ENCODE measurements at regions not wholly inside any gene's neighbourhood (a gene's known extent, or its start where the extent isn't known, plus 50 kb on each side); places are given as distances from the start of the nearest gene placed in this dataset.

- DNase-seq (no peak), ATAC-seq (no peak)
- Histone ChIP-seq H3K36me3 (ENCODE audit: low read depth) (no peaks in the 10 kb centered on the region), H3K4me3 (no peak overlapping the region), H3K9me3 (no peaks in the 10 kb centered on the region), H3K4me1 (ENCODE audit: low read depth) (no peaks in the 10 kb centered on the region)
- intact Hi-C loops (cut with DNase I, micrococcal nuclease), result no loop called here
- TF ChIP-seq CTCF (IDR thresholded peaks at IDR 0.05), result no peak
Observed at GRCh38 chr3:170780471-170780870, 89.5 kb downstream of the RPL22L1 start.

- intact Hi-C loops (cut with DNase I, micrococcal nuclease), result no loop called here
- DNase-seq, result no peak
- Histone ChIP-seq H3K4me3 (no peak overlapping the region), H3K36me3 (ENCODE audit: low read depth) (no peaks in the 10 kb centered on the region), H3K4me1 (ENCODE audit: low read depth) (no peaks in the 10 kb centered on the region), H3K9me3 (no peaks in the 10 kb centered on the region)
- no peak for ATAC-seq
- TF ChIP-seq CTCF (IDR thresholded peaks at IDR 0.05), result no peak
Observed at GRCh38 chr3:170778240-170779217, 91.5 kb downstream of the RPL22L1 start.

DNA sequence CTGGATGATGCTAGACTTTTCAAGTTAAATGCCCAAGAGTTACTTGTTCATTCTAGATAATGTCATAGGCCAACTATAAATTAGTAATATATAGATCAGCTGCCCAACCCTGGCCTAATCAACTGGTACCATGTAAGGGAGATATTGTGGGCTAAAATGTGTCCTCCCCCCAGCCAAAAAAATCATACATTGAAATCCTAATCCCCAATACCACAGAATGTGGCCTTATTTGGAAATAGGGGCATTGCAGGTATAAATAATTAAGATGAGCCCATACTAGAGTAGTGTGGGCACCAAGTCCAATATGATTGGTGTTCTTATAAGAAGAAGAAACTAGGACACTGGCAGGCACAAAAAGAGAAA is 92.5 kb downstream of the RPL22L1 start:
- Histone ChIP-seq H3K9me3 (no peaks in the 10 kb centered on the region), H3K4me3 (no peak overlapping the region), H3K36me3 (ENCODE audit: low read depth) (no peaks in the 10 kb centered on the region), H3K4me1 (ENCODE audit: low read depth) (no peaks in the 10 kb centered on the region)
- intact Hi-C loops (cut with DNase I, micrococcal nuclease), result no loop called here
- no peak for DNase-seq
- no peak for ATAC-seq
- no peak for TF ChIP-seq CTCF (IDR thresholded peaks at IDR 0.05)

DNA sequence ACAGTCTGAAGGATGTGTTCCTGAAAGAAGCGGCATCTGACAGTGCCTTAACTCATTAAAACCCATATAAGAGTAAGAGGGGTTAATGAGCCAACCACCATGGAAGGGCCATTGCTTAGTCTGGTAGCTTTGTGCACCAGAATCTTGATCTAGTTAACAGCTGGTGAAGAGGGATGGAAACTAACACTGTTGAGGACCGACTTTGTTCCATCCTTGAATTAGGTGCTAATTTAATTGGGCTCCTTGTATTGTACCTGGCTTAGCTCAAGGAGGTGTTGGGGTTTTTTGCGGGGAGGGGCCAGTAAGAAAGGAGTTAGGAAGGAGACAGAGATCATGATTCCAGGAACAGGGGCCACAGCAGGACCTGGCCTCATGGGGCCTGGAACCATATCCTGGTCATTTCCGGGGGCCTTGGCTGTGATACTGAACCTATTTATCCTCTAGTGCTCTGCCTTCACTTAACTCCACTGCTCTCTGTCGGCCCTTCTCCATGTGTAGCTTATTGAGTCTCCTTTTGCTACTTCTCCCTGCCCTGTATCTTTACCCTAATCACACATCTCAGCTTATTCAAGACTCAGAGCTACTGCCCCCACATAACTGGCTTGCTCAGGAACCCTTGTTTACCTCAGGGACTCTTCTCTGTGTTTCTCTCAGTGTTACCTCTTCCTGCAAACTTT is 93.0 kb downstream of the RPL22L1 start:
- DNase-seq (no peak), ATAC-seq (no peak)
- intact Hi-C loops (cut with DNase I, micrococcal nuclease), result no loop called here
- Histone ChIP-seq H3K9me3 (no peaks in the 10 kb centered on the region), H3K4me1 (ENCODE audit: low read depth) (no peaks in the 10 kb centered on the region), H3K36me3 (ENCODE audit: low read depth) (no peaks in the 10 kb centered on the region), H3K4me3 (no peak overlapping the region)
- no peak for TF ChIP-seq CTCF (IDR thresholded peaks at IDR 0.05)

DNA sequence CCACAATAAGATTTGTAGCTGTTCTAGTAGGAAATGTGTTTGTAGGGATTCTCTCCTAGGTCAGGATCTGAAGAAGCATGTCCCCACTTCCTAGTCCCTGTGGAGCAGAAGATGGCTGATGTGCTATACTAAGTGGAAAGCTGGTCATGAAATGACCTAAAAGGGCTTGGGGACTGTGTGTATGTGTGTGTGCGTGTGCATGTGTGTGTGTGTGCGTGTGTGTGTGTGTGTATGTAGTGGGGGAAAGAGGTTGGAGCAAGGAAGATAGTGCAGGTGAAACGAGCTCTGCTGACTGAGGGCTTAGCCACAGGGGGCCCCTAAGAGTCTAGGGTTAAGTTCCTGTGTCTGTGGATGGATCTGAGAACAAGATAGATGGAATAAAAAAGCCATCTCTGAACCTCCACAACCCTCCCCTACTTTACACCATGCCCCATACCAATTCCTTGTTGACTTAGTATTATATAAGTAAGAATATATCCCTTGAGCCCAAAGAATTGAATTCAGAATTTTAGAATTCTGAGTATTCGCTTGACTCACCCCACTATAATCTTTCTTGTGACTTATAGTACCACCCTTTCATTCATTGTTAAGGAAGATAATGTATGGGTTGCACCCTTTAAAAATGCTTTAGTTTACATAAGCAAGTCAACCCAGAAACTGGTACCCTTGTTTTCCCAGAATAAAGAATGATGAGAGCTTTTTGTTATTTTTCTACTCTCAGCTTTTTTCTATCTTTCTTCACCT is 96.1 kb downstream of the RPL22L1 start:
- ATAC-seq, result no peak
- Histone ChIP-seq H3K36me3 (ENCODE audit: low read depth) (no peaks in the 10 kb centered on the region), H3K4me1 (ENCODE audit: low read depth) (no peaks in the 10 kb centered on the region), H3K4me3 (no peak overlapping the region), H3K9me3 (no peaks in the 10 kb centered on the region)
- no peak for DNase-seq
- intact Hi-C loops (cut with DNase I, micrococcal nuclease), result no loop called here
- TF ChIP-seq CTCF (IDR thresholded peaks at IDR 0.05), result no peak
